HCT116 (cell line): ENCODE measurements at regions not wholly inside any gene's neighbourhood (a gene's known extent, or its start where the extent isn't known, plus 50 kb on each side); places are given as distances from the start of the nearest gene placed in this dataset.

Experiments used
- ATAC-seq: fragments of 200-7000 bp; cut with Tn5 transposase; 2 replicates; pipeline ENCODE4 v1.9.1; 2020; ENCODE audit warnings: mild to moderate bottlenecking, moderate library complexity
- BruUV-seq: library from RNA; stranded (reverse); fragments of 400-500 nt; replicated peaks from 2 replicates; lab custom pipeline; 2021; lab: Mats Ljungman, UMichigan
- CTCF ChIA-PET: fragments of 300-600 bp; sonication (Branson Sonifier 250); formaldehyde crosslinking; loops from one replicate; lab custom pipeline; 2021; ENCODE audit warnings: antibody characterized with exemption; lab: Charles Lee
- POLR2A ChIA-PET: fragments of 300-600, 350-600 bp; sonication (Branson Sonifier 250); formaldehyde crosslinking; loops from one replicate; lab custom pipeline; 2021; ENCODE audit warnings: antibody characterized with exemption; lab: Charles Lee
- RAD21 ChIA-PET, 2 experiments: fragments of 300-600 bp; sonication (Branson Sonifier 250); formaldehyde crosslinking; loops; one replicate each; lab custom pipeline; 2023; ENCODE audit warnings: low total read pairs in 2 of 2; ENCODE audit not compliant: uncharacterized antibody in 2 of 2, unreplicated experiment in 2 of 2, low non-redundant PET in 1 of 2; lab: Charles Lee
- DNase-seq: peaks from one replicate; pipeline ENCODE4 v3.0.0-alpha.2; 2010; ENCODE audit warnings: low read depth, low spot score
- H2AFZ ChIP-seq: fragments of 200-600 bp; shearing (Covaris generic), sonication (generic); 2 replicates; pipeline ENCODE4 v1.6.1; 2017; ENCODE audit warnings: low read depth, mixed run types, mixed read lengths, antibody characterized with exemption, low read length; ENCODE audit not compliant: poor library complexity, severe bottlenecking
- H3K27ac ChIP-seq: 2 replicates; pipeline ENCODE4 v1.5.1; 2012; ENCODE audit warnings: low read depth, low read length
- H3K27me3 ChIP-seq: fragments of 200-600 bp; sonication (generic); 2 replicates; pipeline ENCODE4 v1.6.1; 2016; ENCODE audit warnings: mixed run types, low read length, mixed read lengths; ENCODE audit not compliant: insufficient read depth
- H3K36me3 ChIP-seq, 2 experiments: fragments of 200-500 bp in 1 of 2; fragments of 200-600 bp in 1 of 2; sonication (Bioruptor generic) in 1 of 2; sonication (generic) in 1 of 2; 2 replicates each; pipeline versions ENCODE4 v1.5.1 to v1.6.1; 2014 to 2016; ENCODE audit warnings: low read length in 2 of 2, inconsistent platforms in 1 of 2, mixed read lengths in 1 of 2, mixed run types in 1 of 2; ENCODE audit not compliant: insufficient read depth in 2 of 2, control insufficient read depth in 1 of 2
- H3K4me1 ChIP-seq, 2 experiments: fragments of 200-600 bp in 1 of 2; sonication (generic) in 1 of 2; 2 replicates each; pipeline versions ENCODE4 v1.5.1 to v1.6.1; 2012 to 2017; ENCODE audit warnings: low read length in 2 of 2, inconsistent platforms in 1 of 2, mild to moderate bottlenecking in 1 of 2, mixed read lengths in 1 of 2, mixed run types in 1 of 2, moderate library complexity in 1 of 2; ENCODE audit not compliant: insufficient read depth in 2 of 2, control insufficient read depth in 1 of 2
- H3K4me2 ChIP-seq: fragments of 200-600 bp; sonication (generic); 2 replicates; pipeline ENCODE4 v1.6.1; 2017; ENCODE audit warnings: mixed run types, low read length, mixed read lengths
- H3K4me3 ChIP-seq, 2 experiments: fragments of 200-600 bp in 1 of 2; sonication (generic) in 1 of 2; replicated peaks in 1 of 2; 2 replicates each; pipeline ENCODE4 v1.5.1; 2011 to 2016; ENCODE audit warnings: low read length in 2 of 2, control low read depth in 1 of 2, low read depth in 1 of 2, mild to moderate bottlenecking in 1 of 2, mixed read lengths in 1 of 2, mixed run types in 1 of 2
- H3K79me2 ChIP-seq: fragments of 200-600 bp; sonication (generic); 2 replicates; pipeline ENCODE4 v1.6.1; 2017; ENCODE audit warnings: mild to moderate bottlenecking, mixed run types, low read length, moderate library complexity, mixed read lengths; ENCODE audit not compliant: insufficient read depth
- H3K9ac ChIP-seq: fragments of 200-600 bp; sonication (generic); 2 replicates; pipeline ENCODE4 v1.6.1; 2016; ENCODE audit warnings: low read length, mixed read lengths
- H3K9me2 ChIP-seq: fragments of 200-600 bp; sonication (generic), shearing (Covaris generic); 2 replicates; pipeline ENCODE4 v1.6.1; 2017; ENCODE audit warnings: mixed run types, mild to moderate bottlenecking, moderate library complexity; ENCODE audit not compliant: insufficient read depth
- H3K9me3 ChIP-seq, 2 experiments: fragments of 200-500 bp in 1 of 2; fragments of 200-600 bp in 1 of 2; sonication (Bioruptor generic) in 1 of 2; sonication (generic) in 1 of 2; 2 replicates each; pipeline ENCODE4 v1.6.1; 2014 to 2017; ENCODE audit warnings: low read length in 2 of 2, mixed read lengths in 2 of 2, inconsistent platforms in 1 of 2, low read depth in 1 of 2, mild to moderate bottlenecking in 1 of 2, mixed run types in 1 of 2, moderate library complexity in 1 of 2; ENCODE audit not compliant: control insufficient read depth in 1 of 2, insufficient read depth in 1 of 2
- H4K20me1 ChIP-seq: fragments of 200-600 bp; sonication (generic), shearing (Covaris generic); 2 replicates; pipeline ENCODE4 v1.6.1; 2017; ENCODE audit warnings: mixed run types, mild to moderate bottlenecking, moderate library complexity; ENCODE audit not compliant: insufficient read depth
- RAD21 ChIP-seq: IDR thresholded peaks from 2 replicates; pipeline ENCODE4 v1.6.1; 2012; ENCODE audit warnings: low read depth, mild to moderate bottlenecking
- REST ChIP-seq: IDR thresholded peaks from 2 replicates; pipeline ENCODE4 v1.6.1; 2012; ENCODE audit warnings: low read depth
- YY1 ChIP-seq: IDR thresholded peaks from 2 replicates; pipeline ENCODE4 v1.6.1; 2011; ENCODE audit warnings: low read length, low read depth, moderate library complexity, mild to moderate bottlenecking; ENCODE audit not compliant: insufficient replicate concordance; ENCODE audit errors: extremely low read depth
- intact Hi-C: fragments of 100-400 bp; cut with micrococcal nuclease; formaldehyde crosslinking; loops from 2 replicates; pipeline ENCODE4 v1.10.0; 2022
- TF ChIP-seq, protein P1 (sequence below), 3 experiments: fragments of 200-600 bp in 1 of 3; sonication (generic) in 1 of 3; IDR thresholded peaks in 2 of 3; conservative IDR thresholded peaks in 1 of 3; 2 replicates each; pipeline ENCODE4 v1.5.1; 2012 to 2017; ENCODE audit warnings: low read depth in 2 of 3, low read length in 2 of 3, antibody characterized with exemption in 1 of 3, borderline replicate concordance in 1 of 3, control low read depth in 1 of 3, mild to moderate bottlenecking in 1 of 3, mixed read lengths in 1 of 3, mixed run types in 1 of 3, moderate library complexity in 1 of 3; ENCODE audit not compliant: insufficient read depth in 1 of 3
- TF ChIP-seq, protein P2 (sequence below): IDR thresholded peaks from 2 replicates; pipeline ENCODE4 v1.6.1; 2012

DNA sequence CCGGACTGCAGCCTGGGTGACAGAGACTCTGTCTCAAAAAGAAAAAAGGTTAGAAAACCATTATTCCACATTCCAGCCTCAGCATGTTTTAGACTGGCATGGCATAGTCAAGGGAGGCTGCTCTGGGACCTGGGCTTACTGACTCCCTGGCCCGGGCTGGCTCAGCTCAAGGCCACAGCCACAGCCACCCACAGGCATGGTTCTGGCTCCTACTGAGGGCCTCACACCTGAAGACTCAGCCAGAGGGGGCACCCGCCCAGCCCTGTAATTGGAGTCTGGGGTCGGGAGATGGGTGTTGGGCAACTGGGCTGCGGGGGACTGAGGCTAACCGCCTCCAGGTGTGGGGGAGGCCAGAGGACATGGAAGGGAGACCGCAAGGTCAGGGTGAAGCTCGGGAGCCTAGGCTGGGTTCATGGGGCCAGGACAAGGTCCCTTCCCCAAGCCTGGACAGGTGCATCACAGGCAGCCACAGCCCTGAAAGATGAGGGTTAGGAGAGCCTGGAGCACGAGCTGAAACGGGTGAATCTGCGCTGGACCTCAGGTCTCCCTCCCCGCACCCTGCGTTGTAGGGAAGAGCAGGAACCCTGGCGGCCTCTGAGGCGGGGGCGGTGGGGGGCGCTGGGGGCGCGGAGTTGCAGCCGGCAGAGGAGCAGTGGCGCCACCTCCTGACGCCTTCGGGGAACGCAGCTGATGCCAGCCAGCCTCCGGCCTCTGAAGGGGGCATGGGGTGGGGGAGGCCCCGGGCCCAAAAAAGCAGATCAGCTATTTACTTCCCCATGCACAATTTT lies 67.7 kb upstream of the SRSF6 start:
- Histone ChIP-seq H3K4me3 (no peak overlapping the region), H3K4me2 (no peak overlapping the region), H3K36me3 (no peaks in the 10 kb centered on the region), H2AFZ (no peak overlapping the region), H3K9me3 (no peaks in the 10 kb centered on the region), H3K4me1 (no peaks in the 10 kb centered on the region), H3K27me3 (no peaks in the 10 kb centered on the region), H3K9ac (no peak overlapping the region), H4K20me1 (no peaks in the 10 kb centered on the region), H3K9me2 (no peaks in the 10 kb centered on the region), H3K79me2 (no peaks in the 10 kb centered on the region), H3K27ac (no peak overlapping the region)
- no peak for TF ChIP-seq REST
- TF ChIP-seq, protein P1, sequence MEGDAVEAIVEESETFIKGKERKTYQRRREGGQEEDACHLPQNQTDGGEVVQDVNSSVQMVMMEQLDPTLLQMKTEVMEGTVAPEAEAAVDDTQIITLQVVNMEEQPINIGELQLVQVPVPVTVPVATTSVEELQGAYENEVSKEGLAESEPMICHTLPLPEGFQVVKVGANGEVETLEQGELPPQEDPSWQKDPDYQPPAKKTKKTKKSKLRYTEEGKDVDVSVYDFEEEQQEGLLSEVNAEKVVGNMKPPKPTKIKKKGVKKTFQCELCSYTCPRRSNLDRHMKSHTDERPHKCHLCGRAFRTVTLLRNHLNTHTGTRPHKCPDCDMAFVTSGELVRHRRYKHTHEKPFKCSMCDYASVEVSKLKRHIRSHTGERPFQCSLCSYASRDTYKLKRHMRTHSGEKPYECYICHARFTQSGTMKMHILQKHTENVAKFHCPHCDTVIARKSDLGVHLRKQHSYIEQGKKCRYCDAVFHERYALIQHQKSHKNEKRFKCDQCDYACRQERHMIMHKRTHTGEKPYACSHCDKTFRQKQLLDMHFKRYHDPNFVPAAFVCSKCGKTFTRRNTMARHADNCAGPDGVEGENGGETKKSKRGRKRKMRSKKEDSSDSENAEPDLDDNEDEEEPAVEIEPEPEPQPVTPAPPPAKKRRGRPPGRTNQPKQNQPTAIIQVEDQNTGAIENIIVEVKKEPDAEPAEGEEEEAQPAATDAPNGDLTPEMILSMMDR (IDR thresholded peaks at IDR 0.05 in 2 of 3, conservative IDR thresholded peaks at IDR 0.05 in 1 of 3; ENCODE audit: borderline replicate concordance in 1 of 3, insufficient read depth in 1 of 3, low read depth in 2 of 3, low read length in 2 of 3) = peak in 2 of 3 experiments; percentile 70; a peak in 4 of 6 replicates
- TF ChIP-seq, protein P2, sequence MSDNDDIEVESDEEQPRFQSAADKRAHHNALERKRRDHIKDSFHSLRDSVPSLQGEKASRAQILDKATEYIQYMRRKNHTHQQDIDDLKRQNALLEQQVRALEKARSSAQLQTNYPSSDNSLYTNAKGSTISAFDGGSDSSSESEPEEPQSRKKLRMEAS = no peak
- TF ChIP-seq RAD21 = peak; percentile 25
- no peak for TF ChIP-seq YY1
- RAD21 ChIA-PET = no interaction called here
- no peak for DNase-seq
- peak; percentile 81 for ATAC-seq
- intact Hi-C loops = no loop called here
- CTCF ChIA-PET = interaction anchor here (0.7 to 1.4 kb wide), 5 partner anchors 10 to 18 kb away, joined by 3 to 6 read pairs (median 4); no protein-coding TSS in a partner anchor
- POLR2A ChIA-PET = no interaction called here
- BruUV-seq = no TSS peak
